K562 (cell line): ENCODE measurements at regions not wholly inside any gene's neighbourhood (a gene's known extent, or its start where the extent isn't known, plus 50 kb on each side); places are given as distances from the start of the nearest gene placed in this dataset.

Experiments
- DNMT1 ChIP-seq: fragments of 450-650 bp; IDR thresholded peaks from 2 replicates; pipeline ENCODE4 v1.6.1; 2016; ENCODE audit warnings: antibody characterized with exemption, mild to moderate bottlenecking
- HEY1 ChIP-seq: fragments of 250-450 bp; sonication (Bioruptor Pico); IDR thresholded peaks from 2 replicates; pipeline ENCODE4 v1.5.0; 2020; ENCODE audit warnings: mild to moderate bottlenecking, moderate library complexity, borderline replicate concordance
- HLTF ChIP-seq: fragments of 450-650 bp; IDR thresholded peaks from 2 replicates; pipeline ENCODE4 v1.6.1; 2016
- MYBL2 ChIP-seq, 2 experiments: fragments of 450-650 bp in 1 of 2; sonication (generic) in 1 of 2; formaldehyde crosslinking in 1 of 2; IDR thresholded peaks; 2 replicates each; pipeline versions ENCODE4 v1.6.1 to v1.8.1; 2017 to 2022; ENCODE audit warnings: borderline replicate concordance in 1 of 2, inconsistent platforms in 1 of 2, low read depth in 1 of 2, mild to moderate bottlenecking in 1 of 2, missing genetic modification reagents in 1 of 2, moderate library complexity in 1 of 2
- POLR3G ChIP-seq: IDR thresholded peaks from 2 replicates; pipeline ENCODE4 v1.6.1; 2011; ENCODE audit not compliant: insufficient read length, insufficient replicate concordance; ENCODE audit errors: extremely low read depth
- TAF1 ChIP-seq: IDR thresholded peaks from 2 replicates; pipeline ENCODE4 v1.6.1; 2011; ENCODE audit warnings: mild to moderate bottlenecking, low read length, moderate library complexity; ENCODE audit not compliant: insufficient read depth, control insufficient read depth, severe bottlenecking; ENCODE audit errors: extremely low read depth
- XRCC5 ChIP-seq: fragments of 200-400 bp; formaldehyde crosslinking; IDR thresholded peaks from 2 replicates; pipeline ENCODE4 v1.6.1; 2017; ENCODE audit warnings: low read depth, mild to moderate bottlenecking, low read length
- ZNF146 ChIP-seq: IDR thresholded peaks from one replicate; pipeline ENCODE4 v1.6.1; 2018; ENCODE audit warnings: missing compliant biosample characterization; ENCODE audit not compliant: unreplicated experiment
- ZNF764 ChIP-seq: fragments of 250-450 bp; sonication (Bioruptor Pico); IDR thresholded peaks from 2 replicates; pipeline ENCODE4 v1.4.0; 2020; ENCODE audit warnings: low read depth, mild to moderate bottlenecking, moderate library complexity
- TF ChIP-seq, protein P1 (sequence below): sonication (generic); formaldehyde crosslinking; IDR thresholded peaks from 2 replicates; pipeline ENCODE4 v1.8.0; 2022; ENCODE audit warnings: mild to moderate bottlenecking, missing genetic modification reagents, borderline replicate concordance
- TF ChIP-seq, protein P2 (sequence below): sonication (generic); formaldehyde crosslinking; IDR thresholded peaks from 2 replicates; pipeline ENCODE4 v1.9.0; 2022; ENCODE audit warnings: mild to moderate bottlenecking, missing genetic modification reagents
- TF ChIP-seq, protein P3 (sequence below): fragments of 450-650 bp; IDR thresholded peaks from 2 replicates; pipeline ENCODE4 v1.6.1; 2016; ENCODE audit warnings: mild to moderate bottlenecking
- TF ChIP-seq, protein P4 (sequence below), 2 experiments: IDR thresholded peaks in 1 of 2; conservative IDR thresholded peaks in 1 of 2; 2 replicates each; pipeline ENCODE4 v1.6.1; 2016; ENCODE audit warnings: low read depth in 2 of 2, mild to moderate bottlenecking in 1 of 2, missing compliant biosample characterization in 1 of 2, missing genetic modification characterization in 1 of 2, moderate library complexity in 1 of 2
- TF ChIP-seq, protein P5 (sequence below): sonication (generic); formaldehyde crosslinking; IDR thresholded peaks from 2 replicates; pipeline ENCODE4 v1.8.1; 2023; ENCODE audit warnings: mild to moderate bottlenecking, missing genetic modification reagents

DNA sequence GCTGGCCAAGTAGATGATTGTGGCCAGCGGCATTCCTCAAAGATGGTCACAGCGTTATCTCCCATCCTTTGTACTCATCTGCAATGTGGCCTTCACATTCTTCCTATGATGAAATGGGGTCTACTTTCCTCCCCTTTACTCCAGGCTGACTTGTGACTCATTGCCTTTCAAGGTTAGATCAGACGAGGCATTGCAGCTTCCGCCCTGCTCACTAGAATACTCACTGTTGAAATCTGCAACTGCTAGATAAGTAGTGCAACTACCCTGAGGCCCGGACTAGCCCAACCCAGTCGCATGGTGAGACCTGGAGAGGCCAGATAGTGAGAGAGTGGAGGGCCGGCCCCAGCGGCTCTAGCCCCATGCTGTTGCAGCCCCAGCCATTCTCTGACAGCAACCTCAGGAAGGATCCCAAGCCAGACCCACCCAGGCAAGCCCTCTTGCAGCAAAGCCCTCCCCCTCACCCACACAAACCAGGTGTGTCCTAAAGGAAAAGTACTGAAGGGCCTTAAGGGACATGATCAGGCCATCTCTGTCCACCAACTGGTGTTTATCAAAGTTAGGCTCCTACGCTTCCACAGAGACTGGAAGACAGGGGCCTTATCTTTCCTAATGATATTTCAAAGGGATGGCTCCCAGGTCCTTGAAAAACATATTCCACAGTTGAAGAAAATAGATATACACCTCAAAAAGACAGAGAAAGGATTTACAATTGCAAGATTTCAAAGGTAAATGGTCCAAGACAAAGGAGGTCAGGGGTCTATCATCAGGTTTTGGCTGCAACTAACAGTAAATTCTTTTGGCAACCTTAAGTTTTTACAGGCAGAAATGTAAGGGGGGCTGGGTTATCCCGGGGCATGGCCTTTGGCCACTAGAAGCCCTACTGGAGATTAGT lies 107.2 kb upstream of the TRIM24 start (continued):
- no peak for TF ChIP-seq TAF1
- TF ChIP-seq POLR3G, result no peak
- TF ChIP-seq HLTF, result peak; percentile 91; the same call in 1 of the 2 replicates
- TF ChIP-seq ZNF146 (CRISPR knock-in tag), result no peak
- 0 out of 2 replicates have a peak, but pooled peaks have one; percentile 1 for TF ChIP-seq HEY1 (CRISPR knock-in tag)
- no peak; the same call in 1 of the 2 replicates for TF ChIP-seq ZNF764
- TF ChIP-seq, protein P1, sequence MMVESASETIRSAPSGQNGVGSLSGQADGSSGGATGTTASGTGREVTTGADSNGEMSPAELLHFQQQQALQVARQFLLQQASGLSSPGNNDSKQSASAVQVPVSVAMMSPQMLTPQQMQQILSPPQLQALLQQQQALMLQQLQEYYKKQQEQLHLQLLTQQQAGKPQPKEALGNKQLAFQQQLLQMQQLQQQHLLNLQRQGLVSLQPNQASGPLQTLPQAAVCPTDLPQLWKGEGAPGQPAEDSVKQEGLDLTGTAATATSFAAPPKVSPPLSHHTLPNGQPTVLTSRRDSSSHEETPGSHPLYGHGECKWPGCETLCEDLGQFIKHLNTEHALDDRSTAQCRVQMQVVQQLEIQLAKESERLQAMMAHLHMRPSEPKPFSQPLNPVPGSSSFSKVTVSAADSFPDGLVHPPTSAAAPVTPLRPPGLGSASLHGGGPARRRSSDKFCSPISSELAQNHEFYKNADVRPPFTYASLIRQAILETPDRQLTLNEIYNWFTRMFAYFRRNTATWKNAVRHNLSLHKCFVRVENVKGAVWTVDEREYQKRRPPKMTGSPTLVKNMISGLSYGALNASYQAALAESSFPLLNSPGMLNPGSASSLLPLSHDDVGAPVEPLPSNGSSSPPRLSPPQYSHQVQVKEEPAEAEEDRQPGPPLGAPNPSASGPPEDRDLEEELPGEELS (CRISPR knock-in tag), result no peak
- TF ChIP-seq MYBL2 (IDR thresholded peaks at IDR 0.05; ENCODE audit: low read depth), result no peak; the same call in 1 of the 2 replicates
- no peak for TF ChIP-seq MYBL2 (CRISPR knock-in tag; IDR thresholded peaks at IDR 0.05; ENCODE audit: borderline replicate concordance)
- TF ChIP-seq, protein P2, sequence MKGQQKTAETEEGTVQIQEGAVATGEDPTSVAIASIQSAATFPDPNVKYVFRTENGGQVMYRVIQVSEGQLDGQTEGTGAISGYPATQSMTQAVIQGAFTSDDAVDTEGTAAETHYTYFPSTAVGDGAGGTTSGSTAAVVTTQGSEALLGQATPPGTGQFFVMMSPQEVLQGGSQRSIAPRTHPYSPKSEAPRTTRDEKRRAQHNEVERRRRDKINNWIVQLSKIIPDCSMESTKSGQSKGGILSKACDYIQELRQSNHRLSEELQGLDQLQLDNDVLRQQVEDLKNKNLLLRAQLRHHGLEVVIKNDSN, result no peak
- TF ChIP-seq DNMT1, result no peak
- TF ChIP-seq XRCC5, result peak; percentile 68; the same call in 1 of the 2 replicates
- TF ChIP-seq, protein P3, sequence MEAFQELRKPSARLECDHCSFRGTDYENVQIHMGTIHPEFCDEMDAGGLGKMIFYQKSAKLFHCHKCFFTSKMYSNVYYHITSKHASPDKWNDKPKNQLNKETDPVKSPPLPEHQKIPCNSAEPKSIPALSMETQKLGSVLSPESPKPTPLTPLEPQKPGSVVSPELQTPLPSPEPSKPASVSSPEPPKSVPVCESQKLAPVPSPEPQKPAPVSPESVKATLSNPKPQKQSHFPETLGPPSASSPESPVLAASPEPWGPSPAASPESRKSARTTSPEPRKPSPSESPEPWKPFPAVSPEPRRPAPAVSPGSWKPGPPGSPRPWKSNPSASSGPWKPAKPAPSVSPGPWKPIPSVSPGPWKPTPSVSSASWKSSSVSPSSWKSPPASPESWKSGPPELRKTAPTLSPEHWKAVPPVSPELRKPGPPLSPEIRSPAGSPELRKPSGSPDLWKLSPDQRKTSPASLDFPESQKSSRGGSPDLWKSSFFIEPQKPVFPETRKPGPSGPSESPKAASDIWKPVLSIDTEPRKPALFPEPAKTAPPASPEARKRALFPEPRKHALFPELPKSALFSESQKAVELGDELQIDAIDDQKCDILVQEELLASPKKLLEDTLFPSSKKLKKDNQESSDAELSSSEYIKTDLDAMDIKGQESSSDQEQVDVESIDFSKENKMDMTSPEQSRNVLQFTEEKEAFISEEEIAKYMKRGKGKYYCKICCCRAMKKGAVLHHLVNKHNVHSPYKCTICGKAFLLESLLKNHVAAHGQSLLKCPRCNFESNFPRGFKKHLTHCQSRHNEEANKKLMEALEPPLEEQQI, result peak; percentile 99
- TF ChIP-seq, protein P4, sequence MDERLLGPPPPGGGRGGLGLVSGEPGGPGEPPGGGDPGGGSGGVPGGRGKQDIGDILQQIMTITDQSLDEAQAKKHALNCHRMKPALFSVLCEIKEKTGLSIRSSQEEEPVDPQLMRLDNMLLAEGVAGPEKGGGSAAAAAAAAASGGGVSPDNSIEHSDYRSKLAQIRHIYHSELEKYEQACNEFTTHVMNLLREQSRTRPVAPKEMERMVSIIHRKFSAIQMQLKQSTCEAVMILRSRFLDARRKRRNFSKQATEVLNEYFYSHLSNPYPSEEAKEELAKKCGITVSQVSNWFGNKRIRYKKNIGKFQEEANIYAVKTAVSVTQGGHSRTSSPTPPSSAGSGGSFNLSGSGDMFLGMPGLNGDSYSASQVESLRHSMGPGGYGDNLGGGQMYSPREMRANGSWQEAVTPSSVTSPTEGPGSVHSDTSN (CRISPR knock-in tag; IDR thresholded peaks at IDR 0.05; ENCODE audit: low read depth), result no peak
- TF ChIP-seq, protein P4 (tag; conservative IDR thresholded peaks at IDR 0.05; ENCODE audit: low read depth), result peak; percentile 39; the same call in 1 of the 2 replicates
- TF ChIP-seq, protein P5, sequence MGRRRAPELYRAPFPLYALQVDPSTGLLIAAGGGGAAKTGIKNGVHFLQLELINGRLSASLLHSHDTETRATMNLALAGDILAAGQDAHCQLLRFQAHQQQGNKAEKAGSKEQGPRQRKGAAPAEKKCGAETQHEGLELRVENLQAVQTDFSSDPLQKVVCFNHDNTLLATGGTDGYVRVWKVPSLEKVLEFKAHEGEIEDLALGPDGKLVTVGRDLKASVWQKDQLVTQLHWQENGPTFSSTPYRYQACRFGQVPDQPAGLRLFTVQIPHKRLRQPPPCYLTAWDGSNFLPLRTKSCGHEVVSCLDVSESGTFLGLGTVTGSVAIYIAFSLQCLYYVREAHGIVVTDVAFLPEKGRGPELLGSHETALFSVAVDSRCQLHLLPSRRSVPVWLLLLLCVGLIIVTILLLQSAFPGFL (CRISPR knock-in tag), result no peak
